ENCODE measurements at regions not wholly inside any gene's neighbourhood (a gene's known extent, or its start where the extent isn't known, plus 50 kb on each side); places are given as distances from the start of the nearest gene placed in this dataset.

GRCh38 chr2:88247531-88247930 lies 77.4 kb downstream of the THNSL2 start:
- no peak for DNase-seq (ENCODE audit: low spot score)
- Mint-ChIP-seq H3K36me3 (ENCODE audit: low read depth) (no peaks in the 10 kb centered on the region), H3K4me3 (ENCODE audit: unreplicated experiment) (no peak overlapping the region), H3K4me1 (ENCODE audit: low read depth) (no peaks in the 10 kb centered on the region), H3K9me3 (ENCODE audit: low read depth) (peaks cover 4% of the 10 kb centered on the region), H3K27ac (ENCODE audit: unreplicated experiment) (no peak overlapping the region), H3K27me3 (ENCODE audit: low read depth) (peaks cover 8% of the 10 kb centered on the region)
- no peak for TF ChIP-seq CTCF (IDR thresholded peaks at IDR 0.05)

GRCh38 chr2:88245109-88245508 lies 75.0 kb downstream of the THNSL2 start:
- H3K27me3 Mint-ChIP-seq (ENCODE audit: low read depth) = peaks cover 5% of the 10 kb centered on the region
- no peak overlapping the region for H3K27ac Mint-ChIP-seq (ENCODE audit: unreplicated experiment)
- H3K4me1 Mint-ChIP-seq (ENCODE audit: low read depth) = no peaks in the 10 kb centered on the region
- DNase-seq (ENCODE audit: low spot score) = no peak
- peaks cover 4% of the 10 kb centered on the region for H3K9me3 Mint-ChIP-seq (ENCODE audit: low read depth)
- H3K36me3 Mint-ChIP-seq (ENCODE audit: low read depth) = no peaks in the 10 kb centered on the region
- H3K4me3 Mint-ChIP-seq (ENCODE audit: unreplicated experiment) = no peak overlapping the region
- no peak for TF ChIP-seq CTCF (IDR thresholded peaks at IDR 0.05)

GRCh38 chr2:88239781-88240180 lies 69.6 kb downstream of the THNSL2 start:
- no peak for DNase-seq (ENCODE audit: low spot score)
- no peak for TF ChIP-seq CTCF (IDR thresholded peaks at IDR 0.05)
- Mint-ChIP-seq H3K9me3 (ENCODE audit: low read depth) (peaks cover 4% of the 10 kb centered on the region), H3K27ac (ENCODE audit: unreplicated experiment) (no peak overlapping the region), H3K4me3 (ENCODE audit: unreplicated experiment) (no peak overlapping the region), H3K27me3 (ENCODE audit: low read depth) (peaks cover 4% of the 10 kb centered on the region), H3K4me1 (ENCODE audit: low read depth) (no peaks in the 10 kb centered on the region), H3K36me3 (ENCODE audit: low read depth) (no peaks in the 10 kb centered on the region)

GRCh38 chr2:88236666-88237065 lies 66.5 kb downstream of the THNSL2 start:
- Mint-ChIP-seq H3K9me3 (ENCODE audit: low read depth) (no peaks in the 10 kb centered on the region), H3K27me3 (ENCODE audit: low read depth) (peaks cover 7% of the 10 kb centered on the region), H3K4me3 (ENCODE audit: unreplicated experiment) (no peak overlapping the region), H3K36me3 (ENCODE audit: low read depth) (no peaks in the 10 kb centered on the region), H3K4me1 (ENCODE audit: low read depth) (no peaks in the 10 kb centered on the region), H3K27ac (ENCODE audit: unreplicated experiment) (no peak overlapping the region)
- no peak for TF ChIP-seq CTCF (IDR thresholded peaks at IDR 0.05)
- DNase-seq (ENCODE audit: low spot score) = no peak
